BJ (cell line): ENCODE measurements at regions not wholly inside any gene's neighbourhood (a gene's known extent, or its start where the extent isn't known, plus 50 kb on each side); places are given as distances from the start of the nearest gene placed in this dataset.

ENCODE experiments used
- CTCF ChIA-PET: fragments of 350-600 bp; formaldehyde crosslinking; extraction: SDS; loops from one replicate; lab custom pipeline; 2021; ENCODE audit warnings: antibody characterized with exemption, inconsistent platforms; lab: Yijun Ruan, JAX
- POLR2A ChIA-PET: fragments of 300-600 bp; sonication (Branson Sonifier 250); formaldehyde crosslinking; extraction: SDS; loops from one replicate; lab custom pipeline; 2021; ENCODE audit warnings: antibody characterized with exemption; lab: Charles Lee
- DNase-seq: peaks from one replicate; pipeline ENCODE4 v3.0.0-alpha.2; 2011; ENCODE audit warnings: low read depth
- H3K27me3 ChIP-seq: 2 replicates; pipeline ENCODE4 v1.6.0; 2011; ENCODE audit warnings: low read length; ENCODE audit not compliant: control insufficient read depth, insufficient read depth
- H3K36me3 ChIP-seq: 2 replicates; pipeline ENCODE4 v1.5.1; 2011; ENCODE audit warnings: low read length; ENCODE audit not compliant: control insufficient read depth, insufficient read depth
- H3K4me3 ChIP-seq: 2 replicates; pipeline ENCODE4 v1.5.1; 2011; ENCODE audit warnings: low read depth, mild to moderate bottlenecking, control low read depth, low read length
- CTCF ChIP-seq: IDR thresholded peaks from 2 replicates; pipeline ENCODE4 v1.5.1; 2011; ENCODE audit warnings: low read depth, mild to moderate bottlenecking, control low read depth, inconsistent platforms, low read length, moderate library complexity; ENCODE audit not compliant: insufficient read depth

GRCh38 chr12:91937706-91938105 is 207.9 kb downstream of the BTG1 start:
- Histone ChIP-seq H3K27me3 (no peaks in the 10 kb centered on the region), H3K36me3 (no peaks in the 10 kb centered on the region), H3K4me3 (no peak overlapping the region)
- DNase-seq, result no peak
- ChIA-PET CTCF (no interaction called here), POLR2A (no interaction called here)
- TF ChIP-seq CTCF, result no peak

- H3K4me3 ChIP-seq, result no peak overlapping the region
- POLR2A ChIA-PET, result no interaction called here
These were observed 208.6 kb downstream of the BTG1 start for GRCh38 chr12:91937009-91937408.

GRCh38 chr12:91935296-91935695 is 210.3 kb downstream of the BTG1 start:
- DNase-seq, result no peak
- H3K36me3 ChIP-seq, result no peaks in the 10 kb centered on the region
- TF ChIP-seq CTCF, result no peak
- CTCF ChIA-PET, result no interaction called here
- no peak overlapping the region for H3K4me3 ChIP-seq
- no peaks in the 10 kb centered on the region for H3K27me3 ChIP-seq
- POLR2A ChIA-PET, result no interaction called here

More at GRCh38 chr12:91937009-91937408, 208.6 kb downstream of the BTG1 start:
- no peaks in the 10 kb centered on the region for H3K36me3 ChIP-seq
- CTCF ChIA-PET, result no interaction called here
- no peak for DNase-seq
- no peak for TF ChIP-seq CTCF
- H3K27me3 ChIP-seq, result no peaks in the 10 kb centered on the region

- Histone ChIP-seq H3K36me3 (no peaks in the 10 kb centered on the region), H3K4me3 (no peak overlapping the region), H3K27me3 (no peaks in the 10 kb centered on the region)
- ChIA-PET POLR2A (no interaction called here), CTCF (interaction anchor here (1.1 kb wide), 1 partner anchor 120 kb away, joined by 5 read pairs; no protein-coding TSS in a partner anchor)
- DNase-seq, result peak; percentile 23
- no peak for TF ChIP-seq CTCF
These were observed 214.5 kb downstream of the BTG1 start for GRCh38 chr12:91931111-91931510.

GRCh38 chr12:91928501-91928900 is 217.1 kb downstream of the BTG1 start:
- no peak for TF ChIP-seq CTCF
- no peak for DNase-seq
- no peaks in the 10 kb centered on the region for H3K27me3 ChIP-seq
- no peak overlapping the region for H3K4me3 ChIP-seq
- POLR2A ChIA-PET, result no interaction called here
- CTCF ChIA-PET, result interaction anchor here (1.0 to 2.1 kb wide), 3 partner anchors 10 to 117 kb away, joined by 3 to 6 read pairs (median 3); no protein-coding TSS in a partner anchor
- H3K36me3 ChIP-seq, result no peaks in the 10 kb centered on the region
